B cell (primary cell): ENCODE measurements at regions not wholly inside any gene's neighbourhood (a gene's known extent, or its start where the extent isn't known, plus 50 kb on each side); places are given as distances from the start of the nearest gene placed in this dataset.

Source experiments
- ATAC-seq: fragments of 200-7000 bp; cut with Tn5 transposase; one replicate; pipeline ENCODE4 v1.10.0; 2021; ENCODE audit warnings: low read depth, mild to moderate bottlenecking, moderate number of reproducible peaks, moderate library complexity
- CTCF ChIA-PET: fragments of 350-600 bp; sonication (Branson Sonifier 250); formaldehyde crosslinking; loops from one replicate; lab custom pipeline; 2021; ENCODE audit warnings: antibody characterized with exemption, inconsistent platforms; lab: Charles Lee
- POLR2A ChIA-PET: fragments of 350-600 bp; sonication (Branson Sonifier 250); formaldehyde crosslinking; loops from one replicate; lab custom pipeline; 2021; ENCODE audit warnings: antibody characterized with exemption; lab: Charles Lee
- DNase-seq: peaks from one replicate; pipeline ENCODE4 v3.0.0; 2013
- H2AFZ ChIP-seq: 2 replicates; pipeline ENCODE4 v1.6.1; 2012; ENCODE audit warnings: mild to moderate bottlenecking, low read depth, low read length; ENCODE audit not compliant: insufficient read depth, poor library complexity, severe bottlenecking
- H3K27ac ChIP-seq, 2 donors: 1 replicate in 1 of 2; 2 replicates in 1 of 2; pipeline ENCODE4 v1.5.1; 2012 to 2013; ENCODE audit warnings: low read length in 2 of 2, mild to moderate bottlenecking in 2 of 2, moderate library complexity in 1 of 2
- H3K27me3 ChIP-seq, 4 experiments: fragments of 200-600 bp in 1 of 4; sonication (generic) in 1 of 4; replicated peaks in 1 of 4; 1 replicate in 2 of 4; 2 replicates in 2 of 4; pipeline versions ENCODE4 v1.6.1 to v1.7.0; 2013 to 2016; ENCODE audit warnings: low read length in 3 of 4, mild to moderate bottlenecking in 2 of 4, mixed read lengths in 1 of 4, moderate library complexity in 1 of 4; ENCODE audit not compliant: insufficient read depth in 4 of 4, control insufficient read depth in 3 of 4; ENCODE audit errors: control extremely low read depth in 1 of 4
- H3K36me3 ChIP-seq, 2 experiments: replicated peaks in 1 of 2; 1 replicate in 1 of 2; 2 replicates in 1 of 2; pipeline versions ENCODE4 v1.6.1 to v1.7.1; 2013; ENCODE audit warnings: low read length in 1 of 2; ENCODE audit not compliant: insufficient read depth in 2 of 2, control insufficient read depth in 1 of 2; ENCODE audit errors: control extremely low read depth in 1 of 2, extremely low read depth in 1 of 2
- H3K4me1 ChIP-seq, 2 donors: fragments of 200-600 bp in 1 of 2; sonication (generic) in 1 of 2; 1 replicate in 1 of 2; 2 replicates in 1 of 2; pipeline versions ENCODE4 v1.5.1 to v1.6.1; 2013 to 2017; ENCODE audit warnings: low read length in 2 of 2; ENCODE audit not compliant: control insufficient read depth in 2 of 2, insufficient read depth in 2 of 2
- H3K4me2 ChIP-seq: replicated peaks from 2 replicates; pipeline ENCODE3; 2012; ENCODE audit warnings: mild to moderate bottlenecking, low read depth, low read length; ENCODE audit not compliant: poor library complexity, severe bottlenecking
- H3K4me3 ChIP-seq, 5 experiments: fragments of 200-600 bp in 1 of 5; sonication (generic) in 1 of 5; 1 replicate in 3 of 5; 2 replicates in 2 of 5; pipeline versions ENCODE4 v1.5.1 to v1.7.0; 2011 to 2016; ENCODE audit warnings: low read length in 4 of 5, mild to moderate bottlenecking in 4 of 5, low read depth in 2 of 5, control low read depth in 1 of 5, moderate library complexity in 1 of 5; ENCODE audit not compliant: insufficient read depth in 1 of 5; ENCODE audit errors: control extremely low read depth in 1 of 5, extremely low read depth in 1 of 5
- H3K79me2 ChIP-seq: fragments of 200-600 bp; sonication (generic); one replicate; pipeline ENCODE4 v1.6.0; 2016; ENCODE audit warnings: low read length; ENCODE audit not compliant: control insufficient read depth, insufficient read depth
- H3K9ac ChIP-seq: fragments of 200-600 bp; sonication (generic); 2 replicates; pipeline ENCODE4 v1.6.1; 2017; ENCODE audit warnings: mild to moderate bottlenecking, low read length, moderate library complexity
- H3K9me3 ChIP-seq, 3 donors: one replicate each; pipeline versions ENCODE4 v1.6.1 to v1.7.1; 2013; ENCODE audit warnings: low read length in 2 of 3; ENCODE audit not compliant: control insufficient read depth in 2 of 3, insufficient read depth in 1 of 3; ENCODE audit errors: control extremely low read depth in 1 of 3
- H4K20me1 ChIP-seq: 2 replicates; pipeline ENCODE4 v1.6.0; 2012; ENCODE audit warnings: mild to moderate bottlenecking, low read length; ENCODE audit not compliant: insufficient read depth, control insufficient read depth, poor library complexity, severe bottlenecking
- H3K27ac Mint-ChIP-seq: one replicate; pipeline ENCODE4 v1.8.0; 2021; ENCODE audit warnings: mixed read lengths
- H3K27me3 Mint-ChIP-seq: one replicate; pipeline ENCODE4 v1.8.0; 2021; ENCODE audit warnings: mixed read lengths
- H3K4me1 Mint-ChIP-seq: one replicate; pipeline ENCODE4 v1.8.0; 2021; ENCODE audit warnings: mixed read lengths
- H3K4me3 Mint-ChIP-seq: one replicate; pipeline ENCODE4 v1.8.0; 2021; ENCODE audit warnings: mixed read lengths
- H3K9me3 Mint-ChIP-seq: one replicate; pipeline ENCODE4 v1.8.0; 2022; ENCODE audit warnings: mixed read lengths; ENCODE audit not compliant: insufficient read depth
- EZH2 ChIP-seq: IDR thresholded peaks from 2 replicates; pipeline ENCODE4 v1.6.1; 2012; ENCODE audit warnings: borderline replicate concordance, low read depth, mild to moderate bottlenecking, moderate library complexity, low read length; ENCODE audit not compliant: insufficient read depth, poor library complexity, severe bottlenecking
- WGBS: methylation state at CpG from one replicate; pipeline ENCODE4 v1.1.5; 2013; ENCODE audit warnings: missing lambda C conversion rate; ENCODE audit not compliant: insufficient coverage; 5-methylcytosine and 5-hydroxymethylcytosine counted together
- intact Hi-C: fragments of 100-400 bp; cut with micrococcal nuclease; formaldehyde crosslinking; loops from one replicate; pipeline ENCODE4 v1.10.0; 2022
- TF ChIP-seq, protein P1 (sequence below): fragments of 200-600 bp; IDR thresholded peaks from one replicate; pipeline ENCODE4 v1.8.0; 2022; ENCODE audit warnings: antibody characterized with exemption, mild to moderate bottlenecking

DNA sequence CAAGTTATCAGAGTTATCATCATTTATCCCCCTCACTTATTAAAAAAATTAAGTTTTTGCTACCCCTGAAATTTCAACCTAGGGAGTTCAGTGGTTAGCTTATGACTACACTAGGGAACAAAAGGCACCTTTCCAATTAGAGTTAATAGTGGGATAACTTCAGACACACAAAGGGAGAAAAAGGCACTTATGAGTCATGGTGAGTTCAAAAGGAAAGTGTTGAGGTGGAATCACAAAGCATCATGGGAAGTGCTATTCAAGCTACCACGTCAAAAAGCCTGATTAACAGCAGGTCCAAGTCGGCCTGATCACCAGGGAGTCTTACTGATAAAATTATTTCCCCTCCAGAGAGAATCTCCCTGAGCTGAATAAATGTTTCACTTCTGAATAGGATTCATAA is 165.7 kb downstream of the C7orf25 start:
- Mint-ChIP-seq H3K9me3 (peaks cover 5% of the 10 kb centered on the region), H3K4me3 (no peak overlapping the region), H3K4me1 (no peaks in the 10 kb centered on the region), H3K27ac (no peak overlapping the region), H3K27me3 (no peaks in the 10 kb centered on the region)
- Histone ChIP-seq H4K20me1 (no peaks in the 10 kb centered on the region), H3K9ac (no peak overlapping the region), H3K4me1 (no peaks in the 10 kb centered on the region), H2AFZ (no peak overlapping the region), H3K9me3 (no peaks in the 10 kb centered on the region), H3K4me2 (no peak overlapping the region), H3K79me2 (no peaks in the 10 kb centered on the region), H3K36me3 (no peaks in the 10 kb centered on the region), H3K27ac (no peak overlapping the region), H3K27me3 (no peaks in the 10 kb centered on the region), H3K4me3 (no peak overlapping the region)
- DNase-seq, result no peak
- ChIA-PET CTCF (interaction anchor here (0.9 to 1.1 kb wide), 3 partner anchors 20 to 44 kb away, joined by 3 read pairs; no protein-coding TSS in a partner anchor), POLR2A (no interaction called here)
- intact Hi-C loops, result no loop called here
- TF ChIP-seq, protein P1, sequence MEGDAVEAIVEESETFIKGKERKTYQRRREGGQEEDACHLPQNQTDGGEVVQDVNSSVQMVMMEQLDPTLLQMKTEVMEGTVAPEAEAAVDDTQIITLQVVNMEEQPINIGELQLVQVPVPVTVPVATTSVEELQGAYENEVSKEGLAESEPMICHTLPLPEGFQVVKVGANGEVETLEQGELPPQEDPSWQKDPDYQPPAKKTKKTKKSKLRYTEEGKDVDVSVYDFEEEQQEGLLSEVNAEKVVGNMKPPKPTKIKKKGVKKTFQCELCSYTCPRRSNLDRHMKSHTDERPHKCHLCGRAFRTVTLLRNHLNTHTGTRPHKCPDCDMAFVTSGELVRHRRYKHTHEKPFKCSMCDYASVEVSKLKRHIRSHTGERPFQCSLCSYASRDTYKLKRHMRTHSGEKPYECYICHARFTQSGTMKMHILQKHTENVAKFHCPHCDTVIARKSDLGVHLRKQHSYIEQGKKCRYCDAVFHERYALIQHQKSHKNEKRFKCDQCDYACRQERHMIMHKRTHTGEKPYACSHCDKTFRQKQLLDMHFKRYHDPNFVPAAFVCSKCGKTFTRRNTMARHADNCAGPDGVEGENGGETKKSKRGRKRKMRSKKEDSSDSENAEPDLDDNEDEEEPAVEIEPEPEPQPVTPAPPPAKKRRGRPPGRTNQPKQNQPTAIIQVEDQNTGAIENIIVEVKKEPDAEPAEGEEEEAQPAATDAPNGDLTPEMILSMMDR, result no peak
- TF ChIP-seq EZH2, result no peak
- ATAC-seq, result no peak
- whole genome bisulfite sequencing, result no CpG with 5 or more reads among the region's 2 CpGs

DNA sequence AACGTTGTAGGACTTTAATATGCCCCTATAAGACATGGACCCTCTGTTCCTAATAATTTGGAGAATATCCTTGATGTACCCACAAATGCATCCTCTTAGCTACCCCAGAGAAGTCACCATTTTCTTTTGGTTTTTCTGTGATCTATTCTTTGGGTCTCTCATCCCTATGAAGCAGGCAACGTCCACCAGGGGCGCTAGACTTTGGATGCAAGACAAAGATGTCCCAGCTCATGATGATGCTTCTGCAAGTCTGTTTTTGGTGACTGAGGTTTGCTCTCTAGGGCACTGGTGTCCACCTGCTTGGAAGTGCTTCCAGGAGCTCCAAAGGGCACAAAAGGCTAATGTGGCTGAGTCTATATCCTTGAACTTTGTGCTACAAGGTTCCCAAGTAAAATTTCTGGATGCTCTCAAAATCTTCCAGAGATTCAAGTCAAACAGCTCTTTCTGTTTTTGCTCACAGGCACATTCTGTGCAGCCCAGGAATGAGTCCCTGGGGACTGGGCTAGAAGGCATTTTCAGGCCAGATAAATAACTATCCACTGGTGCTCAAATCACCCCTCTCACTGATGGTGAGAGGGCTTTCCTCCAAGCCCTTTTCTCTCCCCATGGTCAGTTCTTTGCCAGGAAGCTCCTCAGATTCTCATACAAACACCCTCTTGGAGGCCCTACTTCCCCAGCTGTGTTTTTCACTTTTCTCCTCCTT is 166.4 kb downstream of the C7orf25 start:
- no peak overlapping the region for H3K4me2 ChIP-seq
- ATAC-seq (no peak), DNase-seq (peak; percentile 5)
- H3K4me3 Mint-ChIP-seq, result no peak overlapping the region
- no peak overlapping the region for H3K4me3 ChIP-seq
- POLR2A ChIA-PET, result no interaction called here
- H3K9me3 Mint-ChIP-seq, result peaks cover 5% of the 10 kb centered on the region
- intact Hi-C loops, result no loop called here
- no peaks in the 10 kb centered on the region for H3K79me2 ChIP-seq
- H4K20me1 ChIP-seq, result no peaks in the 10 kb centered on the region
- H2AFZ ChIP-seq, result no peak overlapping the region
- WGBS, result 17% methylated on average over 2 of the region's 3 CpGs
- H3K9ac ChIP-seq, result no peak overlapping the region
- H3K4me1 Mint-ChIP-seq, result no peaks in the 10 kb centered on the region
- TF ChIP-seq, protein P1, result peak; percentile 60
- TF ChIP-seq EZH2, result no peak
- H3K27ac Mint-ChIP-seq, result no peak overlapping the region
- no peaks in the 10 kb centered on the region for H3K27me3 ChIP-seq
- CTCF ChIA-PET, result interaction anchor here (0.9 to 1.4 kb wide), 6 partner anchors 19 to 43 kb away, joined by 3 read pairs; no protein-coding TSS in a partner anchor
- no peaks in the 10 kb centered on the region for H3K36me3 ChIP-seq
- H3K27ac ChIP-seq, result no peak overlapping the region
- no peaks in the 10 kb centered on the region for H3K27me3 Mint-ChIP-seq
- no peaks in the 10 kb centered on the region for H3K9me3 ChIP-seq
- H3K4me1 ChIP-seq, result no peaks in the 10 kb centered on the region
